Fibroblast of skin of abdomen (primary cell): ENCODE measurements at regions not wholly inside any gene's neighbourhood (a gene's known extent, or its start where the extent isn't known, plus 50 kb on each side); places are given as distances from the start of the nearest gene placed in this dataset.

ENCODE experiments used
- DNase-seq: peaks from one replicate; pipeline ENCODE4 v3.0.0-alpha.2; 2013

- DNase-seq = no peak
These were observed 511.8 kb downstream of the CPS1 start for GRCh38 chr2:211068108-211068780.

DNA sequence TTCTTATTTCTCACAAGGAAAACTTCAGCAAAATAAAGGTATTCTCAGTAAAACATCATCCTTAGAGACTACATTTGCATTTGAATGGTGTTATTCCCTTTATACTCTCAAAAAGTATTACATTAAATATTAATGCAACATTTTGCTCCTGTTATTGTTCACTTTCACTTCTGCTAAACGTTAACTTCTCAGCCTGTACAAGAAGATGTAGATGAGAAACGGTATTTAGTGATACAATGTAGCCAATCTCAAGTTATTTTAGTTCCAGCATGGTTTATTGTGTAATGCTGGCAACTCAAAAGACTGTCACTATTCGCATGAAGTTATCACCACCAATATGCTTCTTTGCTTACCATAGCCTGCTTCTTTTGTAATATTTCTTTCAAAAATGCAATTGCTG, 514.1 kb downstream of the CPS1 start:
- DNase-seq = no peak

DNA sequence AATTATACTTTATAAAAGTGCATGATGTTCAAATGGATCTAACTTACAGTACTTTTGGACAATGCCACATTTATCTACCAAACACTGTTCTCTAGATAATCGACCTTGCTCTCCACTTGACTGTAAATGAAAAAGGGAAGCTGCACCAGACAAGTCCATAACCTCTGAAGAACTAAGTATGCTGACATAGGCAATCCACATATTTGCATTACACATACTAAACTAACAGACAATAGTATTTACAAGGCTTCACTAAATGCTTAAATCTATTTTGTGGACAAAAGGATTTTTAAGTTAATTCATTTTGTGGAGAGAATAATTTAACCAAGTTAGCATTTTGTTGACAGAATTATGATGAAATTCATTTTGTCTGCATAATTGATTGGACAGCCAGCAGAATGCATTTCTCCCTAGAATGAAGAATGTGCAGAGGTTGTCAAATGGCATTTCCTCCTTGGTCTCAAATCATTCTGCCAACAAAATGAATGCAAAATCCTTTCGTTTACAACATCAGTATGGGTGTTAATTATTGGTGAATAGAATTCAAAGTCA, 520.9 kb downstream of the CPS1 start:
- DNase-seq = no peak

DNA sequence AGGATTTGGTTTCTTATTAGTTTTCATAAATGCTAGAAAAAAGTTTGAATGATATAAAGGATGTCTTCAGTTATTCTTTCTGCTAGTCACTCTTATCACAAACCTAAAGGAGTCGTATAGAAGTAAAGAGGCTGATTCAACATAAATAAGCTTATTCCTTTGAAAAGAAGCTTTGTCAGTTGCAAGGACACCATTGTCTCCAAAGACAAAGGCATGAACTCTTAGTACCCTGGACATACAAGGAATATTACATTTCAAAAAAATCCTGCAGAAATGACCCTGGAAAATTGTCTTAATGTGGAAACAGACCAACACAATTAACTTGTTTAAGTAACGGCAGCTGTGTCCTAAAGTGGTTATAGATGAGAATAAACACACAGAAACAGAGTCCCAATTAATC, 528.0 kb downstream of the CPS1 start:
- no peak for DNase-seq

DNA sequence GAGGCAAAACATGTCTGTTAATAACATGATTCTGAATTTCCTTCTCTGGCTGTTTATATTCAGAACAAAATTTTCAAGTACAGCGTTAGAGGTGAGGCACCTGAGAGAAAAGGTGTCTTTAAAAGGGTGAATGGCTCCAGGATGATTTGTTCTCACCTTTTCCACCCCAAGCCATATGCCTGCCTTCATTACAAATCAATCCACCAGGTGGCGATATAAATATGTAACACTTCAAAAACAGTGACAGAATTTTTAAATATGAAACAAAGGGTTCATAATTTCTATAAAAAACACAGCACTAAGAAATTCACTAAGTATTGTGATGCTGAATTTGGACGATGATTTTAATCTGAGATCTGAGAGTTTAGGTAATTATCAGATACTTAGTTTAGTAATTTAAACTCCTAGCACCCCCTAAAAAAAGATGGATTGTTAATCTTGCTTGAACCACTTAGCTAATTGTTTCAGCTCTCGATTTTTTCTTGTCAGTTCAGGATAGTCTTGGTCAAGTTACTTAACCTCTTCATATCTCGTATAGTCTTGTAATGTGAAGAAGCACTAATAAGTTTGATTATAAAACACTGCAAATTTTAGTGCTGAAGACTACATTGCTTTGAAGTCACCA, 528.8 kb downstream of the CPS1 start:
- DNase-seq = peak; percentile 14

GRCh38 chr2:211086049-211086448, 529.6 kb downstream of the CPS1 start:
- no peak for DNase-seq

- no peak for DNase-seq
These were observed 532.7 kb downstream of the CPS1 start for GRCh38 chr2:211089127-211089526.

- DNase-seq = no peak
These were observed 537.4 kb downstream of the CPS1 start for GRCh38 chr2:211093743-211094303.

- DNase-seq = no peak
These were observed 547.6 kb downstream of the CPS1 start for GRCh38 chr2:211103989-211104388.

GRCh38 chr2:211113334-211114175, 557.2 kb downstream of the CPS1 start:
- no peak for DNase-seq

- DNase-seq = peak; percentile 9
These were observed 558.5 kb downstream of the CPS1 start for GRCh38 chr2:211114826-211115455.

GRCh38 chr2:211117026-211117425, 560.6 kb downstream of the CPS1 start:
- no peak for DNase-seq

GRCh38 chr2:211126256-211126655, 569.9 kb downstream of the CPS1 start:
- DNase-seq = no peak

DNA sequence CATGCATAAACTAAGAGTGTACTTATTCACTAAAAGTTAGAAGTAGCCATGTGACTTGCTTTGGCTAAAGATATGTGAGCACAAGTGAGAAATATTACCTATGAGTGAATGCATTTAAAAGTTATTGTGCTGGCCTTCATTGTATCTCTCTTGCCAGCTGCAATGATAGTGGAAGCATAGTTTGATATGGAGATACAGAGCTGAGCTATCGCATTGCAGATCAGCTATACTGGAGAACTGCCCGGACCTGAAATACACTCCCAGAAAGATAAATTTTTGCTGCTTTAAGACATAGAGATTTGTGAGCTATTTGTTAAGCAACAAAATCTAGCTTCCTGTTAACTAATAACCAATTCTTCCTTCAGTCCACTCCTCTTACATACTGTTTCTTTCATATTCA, 571.1 kb downstream of the CPS1 start:
- DNase-seq = no peak

DNA sequence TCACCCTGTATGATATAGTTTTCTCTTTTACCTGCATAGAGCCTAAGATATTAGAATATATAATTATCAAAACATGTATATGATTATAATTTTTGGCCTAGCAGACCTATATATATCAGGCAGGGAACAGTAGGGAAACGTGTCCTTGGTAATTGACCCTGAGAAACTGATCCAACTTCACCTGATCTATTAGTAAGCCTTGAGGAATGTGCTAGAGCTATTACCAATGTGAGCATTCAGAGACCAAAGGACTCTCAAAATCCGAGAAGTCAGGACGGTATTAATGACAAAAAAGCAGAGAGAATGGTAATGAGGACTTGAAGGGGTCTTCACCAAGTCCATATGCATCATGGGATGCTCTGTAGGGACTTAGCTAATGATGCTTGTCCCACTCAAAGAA, 571.9 kb downstream of the CPS1 start:
- DNase-seq = no peak

- no peak for DNase-seq
These were observed 573.4 kb downstream of the CPS1 start for GRCh38 chr2:211129798-211130197.

DNA sequence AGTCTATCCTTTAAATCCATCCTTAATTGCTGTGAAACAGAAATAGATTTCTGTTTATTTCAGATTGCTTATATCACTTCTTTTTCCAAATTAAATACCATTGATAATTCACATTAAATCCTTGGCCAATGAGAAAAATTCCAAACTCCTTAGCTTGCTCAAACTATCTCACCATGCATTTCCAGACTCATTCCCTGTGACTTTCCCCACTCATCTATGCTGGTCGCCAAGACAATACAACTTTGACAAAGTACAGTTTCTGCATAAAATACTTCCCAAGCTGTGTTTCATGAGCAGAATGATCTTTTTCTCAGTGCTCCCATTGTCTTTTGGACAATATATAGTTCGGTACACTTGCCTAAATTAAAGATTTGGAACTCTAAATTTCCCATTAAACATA, 575.6 kb downstream of the CPS1 start:
- no peak for DNase-seq

GRCh38 chr2:211132573-211132972, 576.2 kb downstream of the CPS1 start:
- DNase-seq = peak; percentile 10

- DNase-seq = no peak
These were observed 577.4 kb downstream of the CPS1 start for GRCh38 chr2:211133766-211134165.

GRCh38 chr2:211138551-211138950, 582.2 kb downstream of the CPS1 start:
- no peak for DNase-seq

GRCh38 chr2:211141646-211142045, 585.2 kb downstream of the CPS1 start:
- DNase-seq = no peak

- peak; percentile 29 for DNase-seq
These were observed 587.7 kb downstream of the CPS1 start for GRCh38 chr2:211144078-211144477.
